Right atrium auricular region (tissue), 2 donors: ENCODE measurements at regions not wholly inside any gene's neighbourhood (a gene's known extent, or its start where the extent isn't known, plus 50 kb on each side); places are given as distances from the start of the nearest gene placed in this dataset.

Experiments used
- DNase-seq: peaks from one replicate; pipeline ENCODE4 v3.0.0-alpha.2; 2019; ENCODE audit warnings: low spot score
- H3K27ac ChIP-seq, 2 donors: fragments of 200-600 bp; sonication (generic); 1 replicate in 1 of 2; 2 replicates in 1 of 2; pipeline ENCODE4 v1.5.1; 2016 to 2019
- H3K27me3 ChIP-seq, 2 donors: fragments of 200-600 bp; sonication (generic); one replicate each; pipeline versions ENCODE4 v1.5.1 to v1.6.0; 2017 to 2019
- H3K36me3 ChIP-seq: fragments of 200-600 bp; sonication (generic); one replicate; pipeline ENCODE4 v1.5.1; 2016
- H3K4me1 ChIP-seq, 2 donors: fragments of 200-600 bp; sonication (generic); one replicate each; pipeline versions ENCODE4 v1.5.1 to v1.6.0; 2017 to 2019
- H3K4me3 ChIP-seq, 2 donors: fragments of 200-600 bp; sonication (generic); 1 replicate in 1 of 2; 2 replicates in 1 of 2; pipeline ENCODE4 v1.5.1; 2017 to 2019; ENCODE audit warnings: mild to moderate bottlenecking in 1 of 2, moderate library complexity in 1 of 2
- H3K9me3 ChIP-seq, 2 donors: fragments of 200-600 bp; sonication (generic); one replicate each; pipeline ENCODE4 v1.5.1; 2019
- CTCF ChIP-seq, 2 donors: fragments of 200-600 bp; sonication (generic); IDR thresholded peaks; one replicate each; pipeline ENCODE4 v1.5.1; 2019; ENCODE audit warnings: antibody characterized with exemption in 2 of 2

DNA sequence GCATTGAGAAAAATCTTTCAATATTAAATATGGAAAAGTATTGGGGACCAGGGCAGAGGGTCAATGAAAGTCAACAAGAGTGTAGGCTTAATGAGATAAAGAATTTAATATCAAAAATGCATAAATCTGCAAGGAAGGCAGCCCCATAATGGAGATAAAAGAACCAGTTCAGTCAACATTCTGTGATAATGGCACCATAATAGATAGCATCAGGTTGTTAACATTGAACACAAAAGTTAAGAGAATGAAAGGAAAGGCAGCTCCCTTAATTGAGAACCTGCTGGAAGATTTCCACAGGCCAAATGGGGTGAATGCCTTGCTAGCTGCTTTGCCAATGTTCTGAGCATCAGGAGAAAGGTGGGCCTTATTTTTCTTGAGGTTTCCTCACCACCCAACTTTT lies 60.4 kb upstream of the TMEM33 start:
- no peak overlapping the region for H3K27ac ChIP-seq
- H3K4me3 ChIP-seq, result no peak overlapping the region
- no peak for DNase-seq
- H3K4me1 ChIP-seq, result peaks cover 0 to 9% of the 10 kb centered on the region in 2 donors
- no peaks in the 10 kb centered on the region for H3K9me3 ChIP-seq
- no peak for TF ChIP-seq CTCF (IDR thresholded peaks at IDR 0.05)
- no peaks in the 10 kb centered on the region for H3K36me3 ChIP-seq
- peaks cover 20 to 36% of the 10 kb centered on the region in 2 donors for H3K27me3 ChIP-seq

DNA sequence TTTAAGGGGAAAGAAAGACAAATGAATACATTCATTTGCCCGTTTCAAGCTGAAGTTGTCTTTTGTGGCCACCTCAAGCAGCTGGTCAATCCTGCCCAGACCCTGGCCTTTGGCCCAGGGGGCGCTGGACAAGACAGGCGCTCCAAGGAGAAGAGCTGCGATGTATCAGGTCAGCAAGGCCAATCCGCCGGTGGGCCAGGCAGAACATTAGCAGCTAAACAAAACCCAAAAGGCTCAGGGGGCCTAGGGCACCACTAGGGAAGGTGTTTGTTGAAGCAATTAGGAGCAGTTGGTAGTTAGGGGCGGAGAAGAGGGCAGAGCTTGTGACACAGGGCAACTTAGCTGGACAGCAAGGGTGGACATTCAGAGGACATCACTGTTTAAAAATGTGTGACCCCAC lies 60.8 kb upstream of the TMEM33 start:
- no peak overlapping the region for H3K27ac ChIP-seq
- no peaks in the 10 kb centered on the region for H3K36me3 ChIP-seq
- H3K9me3 ChIP-seq, result no peaks in the 10 kb centered on the region
- no peak for DNase-seq
- H3K4me1 ChIP-seq, result peaks cover 0 to 8% of the 10 kb centered on the region in 2 donors
- TF ChIP-seq CTCF (IDR thresholded peaks at IDR 0.05), result no peak
- H3K4me3 ChIP-seq, result no peak overlapping the region
- peaks cover 16 to 33% of the 10 kb centered on the region in 2 donors for H3K27me3 ChIP-seq

- DNase-seq, result no peak
- Histone ChIP-seq H3K4me1 (peaks cover 0 to 8% of the 10 kb centered on the region in 2 donors), H3K27ac (no peak overlapping the region), H3K27me3 (peaks cover 10 to 27% of the 10 kb centered on the region in 2 donors), H3K9me3 (no peaks in the 10 kb centered on the region), H3K4me3 (no peak overlapping the region), H3K36me3 (no peaks in the 10 kb centered on the region)
- no peak for TF ChIP-seq CTCF (IDR thresholded peaks at IDR 0.05)
Measured at GRCh38 chr4:41873380-41874295, 61.6 kb upstream of the TMEM33 start.

DNA sequence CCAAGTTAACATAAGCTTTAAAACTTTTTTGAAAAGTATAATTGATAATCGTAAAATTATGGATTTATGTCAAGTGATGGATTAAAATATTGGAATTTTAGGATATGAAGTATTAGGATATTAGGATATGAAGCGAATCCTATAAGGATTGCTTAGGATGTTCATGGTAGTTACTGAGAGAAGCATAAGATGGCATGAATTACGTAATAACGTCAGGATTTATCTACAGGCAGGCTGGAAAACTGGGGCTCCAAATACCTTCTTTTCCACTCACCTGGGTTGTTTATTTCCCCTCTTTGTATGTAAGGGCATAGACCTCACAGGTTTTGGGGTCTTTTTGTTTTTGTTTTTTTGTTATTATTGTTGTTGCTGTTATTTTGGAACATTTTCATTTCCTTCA lies 65.2 kb upstream of the TMEM33 start:
- H3K4me1 ChIP-seq, result peaks cover 0 to 31% of the 10 kb centered on the region in 2 donors
- no peaks in the 10 kb centered on the region for H3K36me3 ChIP-seq
- H3K27me3 ChIP-seq, result peaks cover 26 to 47% of the 10 kb centered on the region in 2 donors
- H3K9me3 ChIP-seq, result no peaks in the 10 kb centered on the region
- no peak for TF ChIP-seq CTCF (IDR thresholded peaks at IDR 0.05)
- no peak overlapping the region for H3K27ac ChIP-seq
- no peak overlapping the region for H3K4me3 ChIP-seq
- DNase-seq, result no peak

GRCh38 chr4:41866799-41867677 lies 68.2 kb upstream of the TMEM33 start:
- no peaks in the 10 kb centered on the region for H3K36me3 ChIP-seq
- H3K9me3 ChIP-seq, result peaks cover 0 to 9% of the 10 kb centered on the region in 2 donors
- no peak for DNase-seq
- H3K27me3 ChIP-seq, result peaks cover 21 to 25% of the 10 kb centered on the region in 2 donors
- H3K27ac ChIP-seq, result no peak overlapping the region
- H3K4me1 ChIP-seq, result peaks cover 0 to 23% of the 10 kb centered on the region in 2 donors
- H3K4me3 ChIP-seq, result peak overlapping the region in 1 of 2 donors; percentile 13
- no peak for TF ChIP-seq CTCF (IDR thresholded peaks at IDR 0.05)
